ENCODE measurements at regions not wholly inside any gene's neighbourhood (a gene's known extent, or its start where the extent isn't known, plus 50 kb on each side); places are given as distances from the start of the nearest gene placed in this dataset.

DNA sequence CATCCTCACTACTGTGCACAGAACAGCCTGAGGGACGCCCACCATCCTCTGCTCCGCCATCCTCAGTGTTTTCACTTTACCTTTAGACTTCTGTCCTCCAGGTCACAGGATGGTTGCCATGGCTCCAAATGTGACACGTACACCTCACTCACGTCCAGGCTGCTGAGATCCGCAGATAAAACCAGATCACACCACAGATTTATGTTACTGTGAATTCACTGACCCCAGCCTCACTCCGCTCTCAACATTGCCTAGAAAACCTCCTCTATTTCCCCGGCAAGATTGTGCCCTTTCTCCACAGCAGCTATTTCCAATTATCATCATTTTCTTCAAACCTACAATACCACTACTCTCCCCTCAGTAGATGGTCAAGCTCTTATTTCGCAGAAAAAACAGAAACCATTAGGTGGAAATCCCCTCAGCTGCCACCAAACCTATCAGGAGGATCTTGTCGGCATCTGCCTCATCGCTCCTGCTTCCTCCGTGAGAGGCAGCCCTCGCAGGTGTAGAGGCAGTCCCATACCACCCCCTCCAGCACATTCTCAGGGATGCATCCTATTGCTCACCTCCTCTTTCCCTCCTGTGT, 49.8 kb upstream of the SLC1A4 start:
- no peak for DNase-seq (ENCODE audit: low read depth, low spot score)
